Large intestine (tissue), 3 donors: ENCODE measurements at regions not wholly inside any gene's neighbourhood (a gene's known extent, or its start where the extent isn't known, plus 50 kb on each side); places are given as distances from the start of the nearest gene placed in this dataset.
A peak's percentile ranks its signal among the peaks of the same experiment; 100 is the strongest.
"Not testable (repeated sequence)": the region's sequence is repeated elsewhere in the genome, so short reads cannot be mapped to it uniquely, and the experiment has no call there.

Experiments
- DNase-seq, 2 donors: peaks; one replicate each; pipeline versions ENCODE4 v3.0.0 to v3.0.0-alpha.2; 2013
- H3K27ac ChIP-seq: one replicate; pipeline ENCODE4 v1.5.1; 2013; ENCODE audit warnings: low read length
- H3K27me3 ChIP-seq: 2 replicates; pipeline ENCODE4 v1.6.1; 2013; ENCODE audit warnings: low read length; ENCODE audit not compliant: control insufficient read depth, insufficient read depth
- H3K36me3 ChIP-seq: 2 replicates; pipeline ENCODE4 v1.6.1; 2013; ENCODE audit warnings: low read length; ENCODE audit not compliant: control insufficient read depth, insufficient read depth
- H3K4me1 ChIP-seq: one replicate; pipeline ENCODE4 v1.6.1; 2013; ENCODE audit warnings: low read length; ENCODE audit not compliant: control insufficient read depth, insufficient read depth
- H3K4me3 ChIP-seq: one replicate; pipeline ENCODE4 v1.5.1; 2013; ENCODE audit warnings: low read length
- H3K9me3 ChIP-seq: one replicate; pipeline ENCODE4 v1.6.1; 2013; ENCODE audit warnings: mild to moderate bottlenecking, low read depth, low read length, moderate library complexity; ENCODE audit not compliant: control insufficient read depth
- WGBS: methylation state at CpG from one replicate; pipeline ENCODE4 v1.1.5; 2013; ENCODE audit warnings: low lambda C conversion rate; ENCODE audit not compliant: insufficient coverage; 5-methylcytosine and 5-hydroxymethylcytosine counted together

GRCh38 chr19:37303591-37304171 is 67.2 kb upstream of the ZNF527 start:
- H3K4me3 ChIP-seq: no peak overlapping the region
- WGBS: 53% methylated on average over 5 of the region's 36 CpGs
- no peaks in the 10 kb centered on the region for H3K4me1 ChIP-seq
- H3K27me3 ChIP-seq: no peaks in the 10 kb centered on the region
- peaks cover 34% of the 10 kb centered on the region for H3K9me3 ChIP-seq
- H3K27ac ChIP-seq: no peak overlapping the region
- no peaks in the 10 kb centered on the region for H3K36me3 ChIP-seq
- no peak for DNase-seq

- DNase-seq: peak in 1 of 2 donors; percentile 35
- H3K27ac ChIP-seq: no peak overlapping the region
- H3K27me3 ChIP-seq: no peaks in the 10 kb centered on the region
- H3K36me3 ChIP-seq: no peaks in the 10 kb centered on the region
- no peaks in the 10 kb centered on the region for H3K4me1 ChIP-seq
- no peak overlapping the region for H3K4me3 ChIP-seq
- WGBS: no CpG with 5 or more reads among the region's 44 CpGs
- peaks cover 34% of the 10 kb centered on the region for H3K9me3 ChIP-seq
Measured at GRCh38 chr19:37304190-37304883, 66.6 kb upstream of the ZNF527 start.

GRCh38 chr19:37304884-37305255 is 66.0 kb upstream of the ZNF527 start:
- no CpG with 5 or more reads among the region's 17 CpGs for WGBS
- peaks cover 34% of the 10 kb centered on the region for H3K9me3 ChIP-seq
- no peak for DNase-seq
- no peaks in the 10 kb centered on the region for H3K36me3 ChIP-seq
- H3K27me3 ChIP-seq: no peaks in the 10 kb centered on the region
- no peak overlapping the region for H3K27ac ChIP-seq
- H3K4me3 ChIP-seq: no peak overlapping the region
- H3K4me1 ChIP-seq: no peaks in the 10 kb centered on the region

DNA sequence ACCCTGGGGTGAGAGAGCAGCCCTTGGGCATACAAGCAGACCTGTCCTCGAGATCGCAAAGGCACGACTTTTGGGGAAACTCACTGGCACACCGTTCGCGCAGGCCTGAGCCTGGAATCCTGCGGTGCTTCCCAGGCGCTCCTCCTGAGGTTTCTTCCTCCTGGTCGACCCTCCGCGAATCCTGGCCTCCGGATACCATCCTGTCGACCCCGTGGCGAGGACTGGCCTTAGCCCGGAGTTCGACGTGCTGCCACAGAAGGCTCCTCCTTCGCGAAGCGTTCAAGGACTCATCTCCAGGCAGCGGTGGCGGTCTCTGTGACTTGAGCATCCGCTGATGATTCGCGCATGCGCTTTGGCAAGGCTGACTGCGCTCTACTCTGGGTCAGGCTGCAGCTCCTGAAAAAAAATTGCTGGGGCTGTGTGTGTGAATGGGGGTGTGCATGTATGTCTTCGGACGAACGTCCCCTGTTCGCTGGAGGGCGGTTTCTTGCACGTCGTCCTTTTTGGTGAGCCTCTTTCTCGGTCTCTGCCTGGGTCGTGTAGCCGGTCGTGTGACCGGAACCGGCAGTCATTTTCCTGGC is 64.4 kb upstream of the ZNF527 start:
- H3K9me3 ChIP-seq: peaks cover 34% of the 10 kb centered on the region
- no peaks in the 10 kb centered on the region for H3K27me3 ChIP-seq
- H3K27ac ChIP-seq: no peak overlapping the region
- no peaks in the 10 kb centered on the region for H3K36me3 ChIP-seq
- 63% methylated on average over 12 of the region's 41 CpGs for WGBS
- H3K4me1 ChIP-seq: no peaks in the 10 kb centered on the region
- H3K4me3 ChIP-seq: no peak overlapping the region
- no peak for DNase-seq

- H3K27me3 ChIP-seq: no peaks in the 10 kb centered on the region
- 90% methylated on average over 2 of the region's 7 CpGs for WGBS
- DNase-seq: no peak
- peaks cover 19% of the 10 kb centered on the region for H3K9me3 ChIP-seq
- H3K27ac ChIP-seq: no peak overlapping the region
- no peaks in the 10 kb centered on the region for H3K4me1 ChIP-seq
- no peak overlapping the region for H3K4me3 ChIP-seq
- H3K36me3 ChIP-seq: no peaks in the 10 kb centered on the region
Measured at GRCh38 chr19:37309834-37310575, 60.9 kb upstream of the ZNF527 start.

- H3K27ac ChIP-seq, H3K9me3 ChIP-seq, H3K4me1 ChIP-seq, H3K27me3 ChIP-seq, H3K36me3 ChIP-seq: not testable (repeated sequence)
- DNase-seq: peak in 1 of 2 donors; percentile 63
- H3K4me3 ChIP-seq: peak overlapping the region; percentile 28
- WGBS: no CpG with 5 or more reads among the region's 37 CpGs
Measured at GRCh38 chr19:37312531-37313334, 58.2 kb upstream of the ZNF527 start.

DNA sequence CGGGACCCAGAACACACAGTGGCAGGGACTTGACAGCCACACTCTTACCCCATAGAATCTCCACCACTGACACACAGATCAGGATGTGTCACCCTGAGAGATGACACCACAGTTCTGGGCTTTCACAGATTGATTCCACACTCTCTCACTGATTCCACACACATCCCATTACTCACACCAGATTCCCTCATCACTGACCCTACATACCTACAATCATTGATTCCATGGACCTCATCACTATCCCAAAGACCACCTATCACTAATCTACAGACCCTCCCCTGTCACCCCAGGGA is 57.6 kb upstream of the ZNF527 start:
- no peak overlapping the region for H3K4me3 ChIP-seq

DNA sequence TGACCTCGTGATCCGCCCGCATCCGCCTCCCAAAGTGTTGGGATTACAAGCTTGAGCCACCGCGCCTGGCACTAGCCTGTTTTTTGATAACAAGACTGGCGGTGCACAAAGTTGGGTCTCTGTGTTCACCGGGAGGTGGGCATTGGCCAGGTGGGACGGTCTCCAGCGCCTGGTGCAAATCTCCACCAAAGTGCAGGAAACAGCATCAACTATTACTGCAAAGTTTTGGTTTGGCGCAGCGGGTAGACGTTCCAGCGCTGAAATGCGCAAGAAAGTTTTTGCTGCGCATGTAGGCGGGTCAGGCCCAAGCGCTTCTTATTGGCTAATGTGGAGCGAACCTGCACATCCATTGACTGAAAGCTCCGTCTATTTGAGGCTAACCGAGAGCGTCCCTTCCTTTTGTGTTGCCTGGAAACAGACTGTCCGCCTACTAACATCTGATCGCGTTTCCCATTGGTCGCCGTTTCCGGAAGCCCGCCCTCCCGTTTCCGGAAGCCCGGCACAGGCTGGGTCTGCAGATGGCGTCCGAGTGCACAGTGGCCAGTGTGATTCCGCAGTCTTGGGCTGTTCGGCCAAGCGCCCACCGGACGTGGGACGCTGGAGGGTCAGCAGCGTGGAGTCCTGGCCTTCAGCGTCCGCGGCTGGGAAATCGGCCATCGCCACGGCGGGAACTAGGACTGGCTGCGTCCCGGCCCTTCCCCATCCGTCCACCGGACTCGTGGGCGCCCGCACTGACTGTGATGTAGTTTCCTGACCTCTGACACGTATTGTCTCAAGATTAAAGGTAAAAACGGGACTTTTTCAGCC is 53.3 kb upstream of the ZNF527 start:
- peak; percentile 98 for DNase-seq
- Histone ChIP-seq H3K27me3 (no peaks in the 10 kb centered on the region), H3K9me3 (peaks cover 8% of the 10 kb centered on the region), H3K4me3 (peak overlapping the region; percentile 91), H3K36me3 (no peaks in the 10 kb centered on the region), H3K27ac (peak overlapping the region; percentile 96), H3K4me1 (no peaks in the 10 kb centered on the region)
- WGBS: no CpG with 5 or more reads among the region's 57 CpGs

More for the DNA sequence above, 57.6 kb upstream of the ZNF527 start:
- no peak for DNase-seq
- Histone ChIP-seq H3K27me3 (no peaks in the 10 kb centered on the region), H3K9me3 (peaks cover 8% of the 10 kb centered on the region), H3K27ac (no peak overlapping the region), H3K4me1 (no peaks in the 10 kb centered on the region), H3K36me3 (no peaks in the 10 kb centered on the region)
- WGBS: no CpG with 5 or more reads among the region's 1 CpG

DNA sequence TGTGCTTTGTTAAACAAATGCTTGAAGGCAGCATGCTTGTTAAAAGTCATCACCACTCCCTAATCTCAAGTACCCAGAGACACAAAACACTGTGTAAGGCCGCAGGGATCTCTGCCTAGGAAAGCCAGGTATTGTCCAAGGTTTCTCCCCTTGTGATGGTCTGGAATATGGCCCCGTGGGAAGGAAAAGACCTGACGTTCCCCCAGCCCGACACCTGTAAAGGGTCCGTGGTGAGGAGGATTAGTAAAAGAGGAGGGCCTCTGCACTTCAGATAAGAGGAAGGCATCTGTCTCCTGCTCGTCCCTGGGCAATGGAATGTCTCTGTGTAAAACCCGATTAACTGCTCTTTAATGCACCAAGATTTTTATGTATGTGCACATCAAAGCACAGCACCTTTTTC is 49.9 kb upstream of the ZNF527 start:
- H3K36me3 ChIP-seq, H3K4me3 ChIP-seq, H3K27me3 ChIP-seq, H3K27ac ChIP-seq, DNase-seq, H3K9me3 ChIP-seq, H3K4me1 ChIP-seq: not testable (repeated sequence)
- no CpG with 5 or more reads among the region's 7 CpGs for WGBS
